ENCODE measurements at regions not wholly inside any gene's neighbourhood (a gene's known extent, or its start where the extent isn't known, plus 50 kb on each side); places are given as distances from the start of the nearest gene placed in this dataset. TPM values are rescaled to one million over a fixed set of nuclear protein-coding genes. Genes with fewer than 3 reads are reported as not detected.

- Mint-ChIP-seq H3K36me3 (no peaks in the 10 kb centered on the region), H3K27me3 (peaks cover 5% of the 10 kb centered on the region), H3K9me3 (ENCODE audit: low read depth) (peaks cover 3% of the 10 kb centered on the region), H3K27ac (no peak overlapping the region), H3K4me3 (no peak overlapping the region), H3K4me1 (no peaks in the 10 kb centered on the region)
- CTCF ChIA-PET, result no interaction called here
- DNase-seq (no peak), ATAC-seq (no peak)
Observed at GRCh38 chr9:90547896-90548295, 94.7 kb downstream of the DIRAS2 start.

- DNase-seq, result no peak
- Mint-ChIP-seq H3K9me3 (ENCODE audit: low read depth) (peaks cover 3% of the 10 kb centered on the region), H3K27ac (no peak overlapping the region), H3K27me3 (peaks cover 3% of the 10 kb centered on the region), H3K36me3 (no peaks in the 10 kb centered on the region), H3K4me3 (no peak overlapping the region), H3K4me1 (no peaks in the 10 kb centered on the region)
- CTCF ChIA-PET, result no interaction called here
- ATAC-seq, result no peak
Observed at GRCh38 chr9:90552317-90552716, 90.3 kb downstream of the DIRAS2 start.

- H3K27me3 Mint-ChIP-seq, result peaks cover 3% of the 10 kb centered on the region
- ATAC-seq (no peak), DNase-seq (no peak)
- CTCF ChIA-PET, result no interaction called here
- H3K4me3 Mint-ChIP-seq, result no peak overlapping the region
- H3K27ac Mint-ChIP-seq, result no peak overlapping the region
- no peaks in the 10 kb centered on the region for H3K9me3 Mint-ChIP-seq (ENCODE audit: low read depth)
- H3K4me1 Mint-ChIP-seq, result no peaks in the 10 kb centered on the region
- no peaks in the 10 kb centered on the region for H3K36me3 Mint-ChIP-seq
Observed at GRCh38 chr9:90555351-90556057, 87.1 kb downstream of the DIRAS2 start.

GRCh38 chr9:90556897-90557675 is 85.5 kb downstream of the DIRAS2 start:
- ATAC-seq (no peak), DNase-seq (no peak)
- no peak overlapping the region for H3K27ac Mint-ChIP-seq
- H3K27me3 Mint-ChIP-seq, result peaks cover 3% of the 10 kb centered on the region
- CTCF ChIA-PET, result no interaction called here
- no peaks in the 10 kb centered on the region for H3K9me3 Mint-ChIP-seq (ENCODE audit: low read depth)
- H3K36me3 Mint-ChIP-seq, result no peaks in the 10 kb centered on the region
- H3K4me1 Mint-ChIP-seq, result no peaks in the 10 kb centered on the region
- H3K4me3 Mint-ChIP-seq, result no peak overlapping the region

GRCh38 chr9:90559075-90560073 is 83.2 kb downstream of the DIRAS2 start:
- no peak for ATAC-seq
- CTCF ChIA-PET, result no interaction called here
- Mint-ChIP-seq H3K36me3 (no peaks in the 10 kb centered on the region), H3K27ac (no peak overlapping the region), H3K4me3 (no peak overlapping the region), H3K4me1 (no peaks in the 10 kb centered on the region), H3K9me3 (ENCODE audit: low read depth) (no peaks in the 10 kb centered on the region), H3K27me3 (no peaks in the 10 kb centered on the region)
- no peak for DNase-seq

Small RNA genes lying in the stretch of these regions (microRNA-seq; reads per million reads assigned to microRNA genes)
- gene MIR4290, result not detected
